Gastrocnemius medialis (tissue), 4 donors: ENCODE measurements at regions not wholly inside any gene's neighbourhood (a gene's known extent, or its start where the extent isn't known, plus 50 kb on each side); places are given as distances from the start of the nearest gene placed in this dataset.

Experiments
- POLR2A ChIP-seq, 2 donors: fragments of 450-650 bp; IDR thresholded peaks; one replicate each; pipeline ENCODE4 v1.6.1; 2017; ENCODE audit warnings: antibody characterized with exemption in 2 of 2, mild to moderate bottlenecking in 2 of 2, moderate library complexity in 2 of 2
- TF ChIP-seq, protein P1 (sequence below), 5 experiments: fragments of 450-650 bp in 3 of 5; fragments of 200-600 bp in 2 of 5; sonication (generic) in 2 of 5; IDR thresholded peaks in 4 of 5; conservative IDR thresholded peaks in 1 of 5; 1 replicate in 4 of 5; 2 replicates in 1 of 5; pipeline ENCODE4 v1.5.1; 2016 to 2019; ENCODE audit warnings: antibody characterized with exemption in 5 of 5, mild to moderate bottlenecking in 3 of 5, moderate library complexity in 3 of 5

- TF ChIP-seq, protein P1, sequence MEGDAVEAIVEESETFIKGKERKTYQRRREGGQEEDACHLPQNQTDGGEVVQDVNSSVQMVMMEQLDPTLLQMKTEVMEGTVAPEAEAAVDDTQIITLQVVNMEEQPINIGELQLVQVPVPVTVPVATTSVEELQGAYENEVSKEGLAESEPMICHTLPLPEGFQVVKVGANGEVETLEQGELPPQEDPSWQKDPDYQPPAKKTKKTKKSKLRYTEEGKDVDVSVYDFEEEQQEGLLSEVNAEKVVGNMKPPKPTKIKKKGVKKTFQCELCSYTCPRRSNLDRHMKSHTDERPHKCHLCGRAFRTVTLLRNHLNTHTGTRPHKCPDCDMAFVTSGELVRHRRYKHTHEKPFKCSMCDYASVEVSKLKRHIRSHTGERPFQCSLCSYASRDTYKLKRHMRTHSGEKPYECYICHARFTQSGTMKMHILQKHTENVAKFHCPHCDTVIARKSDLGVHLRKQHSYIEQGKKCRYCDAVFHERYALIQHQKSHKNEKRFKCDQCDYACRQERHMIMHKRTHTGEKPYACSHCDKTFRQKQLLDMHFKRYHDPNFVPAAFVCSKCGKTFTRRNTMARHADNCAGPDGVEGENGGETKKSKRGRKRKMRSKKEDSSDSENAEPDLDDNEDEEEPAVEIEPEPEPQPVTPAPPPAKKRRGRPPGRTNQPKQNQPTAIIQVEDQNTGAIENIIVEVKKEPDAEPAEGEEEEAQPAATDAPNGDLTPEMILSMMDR (IDR thresholded peaks at IDR 0.05 in 4 of 5, conservative IDR thresholded peaks at IDR 0.05 in 1 of 5) = no peak
- no peak for TF ChIP-seq POLR2A (IDR thresholded peaks at IDR 0.05)
Measured at GRCh38 chr6:167673946-167674345, 152.8 kb upstream of the AFDN start.
